HG03108 (cell line): ENCODE measurements at regions not wholly inside any gene's neighbourhood (a gene's known extent, or its start where the extent isn't known, plus 50 kb on each side); places are given as distances from the start of the nearest gene placed in this dataset.

Source experiments
- ATAC-seq: cut with Tn5 transposase; IDR thresholded peaks from one replicate; pipeline ENCODE4 v1.9.1; 2021; ENCODE audit warnings: moderate library complexity; ENCODE audit not compliant: unreplicated experiment

DNA sequence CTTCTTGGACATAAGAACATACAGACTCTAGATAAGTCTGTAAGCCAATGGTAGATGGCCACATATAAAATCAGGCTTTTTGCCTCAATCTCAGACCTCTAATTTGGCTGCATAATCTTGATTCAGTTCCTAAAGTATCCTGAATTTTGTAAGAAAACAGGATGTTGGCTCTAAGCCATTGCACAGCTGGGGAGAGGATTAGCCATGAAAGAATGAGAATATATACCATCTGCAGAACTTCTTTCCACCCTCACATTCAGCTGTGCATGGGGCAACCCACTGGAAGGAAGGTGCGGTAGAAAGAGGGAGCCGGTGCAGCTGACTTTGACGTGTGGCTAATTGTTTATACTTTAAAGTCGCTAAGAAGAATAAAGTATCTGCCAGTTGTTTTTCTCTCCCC, 1061.6 kb upstream of the FAM98A start:
- ATAC-seq, result no peak

- ATAC-seq, result peak; percentile 64
These were observed 1057.5 kb upstream of the FAM98A start for GRCh38 chr2:34656632-34657031.

DNA sequence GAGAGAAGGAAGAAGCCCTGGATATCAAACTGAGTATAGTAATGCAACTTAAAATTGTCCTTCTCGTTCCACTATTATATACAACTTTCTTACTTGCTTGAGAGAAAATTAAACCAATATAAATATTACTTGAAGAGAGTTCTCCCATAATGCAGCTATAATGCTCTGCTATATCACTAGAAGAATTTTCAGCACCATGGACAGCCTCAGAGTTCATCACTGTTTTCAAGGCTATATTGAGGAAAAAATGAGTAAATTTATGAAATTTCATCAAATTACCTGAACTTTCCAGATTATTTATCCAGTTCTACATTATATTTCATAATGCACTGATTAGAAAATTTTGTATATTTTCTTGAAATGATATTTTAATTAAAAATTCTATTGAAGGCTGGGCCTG, 1053.5 kb upstream of the FAM98A start:
- ATAC-seq, result no peak

DNA sequence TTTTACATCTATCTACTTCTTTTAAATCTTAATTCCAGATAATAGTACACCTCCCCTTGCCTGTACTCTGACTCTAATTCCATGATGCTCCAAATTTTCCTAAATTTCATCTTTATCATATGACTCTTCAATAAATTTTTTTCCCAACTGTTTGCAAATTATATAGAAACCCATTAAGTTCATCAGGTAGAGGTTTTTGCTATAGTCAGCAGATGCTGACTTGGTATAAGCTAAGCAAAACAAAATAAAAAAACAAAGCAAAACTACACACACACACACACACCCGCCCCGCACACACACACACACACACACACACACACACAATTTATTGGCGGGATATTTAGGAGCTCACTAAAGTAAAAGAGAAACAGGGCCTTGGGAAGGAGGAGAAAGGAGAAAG, 1047.8 kb upstream of the FAM98A start:
- ATAC-seq, result no peak

DNA sequence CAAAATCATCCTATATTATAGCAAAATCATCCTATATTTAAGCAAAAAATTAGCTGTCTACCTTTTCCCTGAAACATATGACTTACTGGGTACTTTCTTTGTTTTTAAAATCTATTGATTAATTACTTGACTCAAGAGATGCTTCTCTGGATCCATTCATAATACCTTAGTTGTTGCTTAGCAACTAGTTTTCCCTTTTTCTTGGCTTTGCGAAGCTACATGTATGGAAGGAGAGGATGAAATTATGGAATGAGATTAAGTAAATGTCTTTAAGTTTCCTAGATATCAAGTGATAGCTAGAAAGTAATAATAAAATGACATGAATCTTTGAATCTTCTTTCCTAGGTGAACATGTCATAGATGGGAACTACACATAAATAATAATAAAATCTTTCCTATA, 1033.2 kb upstream of the FAM98A start:
- ATAC-seq, result no peak

DNA sequence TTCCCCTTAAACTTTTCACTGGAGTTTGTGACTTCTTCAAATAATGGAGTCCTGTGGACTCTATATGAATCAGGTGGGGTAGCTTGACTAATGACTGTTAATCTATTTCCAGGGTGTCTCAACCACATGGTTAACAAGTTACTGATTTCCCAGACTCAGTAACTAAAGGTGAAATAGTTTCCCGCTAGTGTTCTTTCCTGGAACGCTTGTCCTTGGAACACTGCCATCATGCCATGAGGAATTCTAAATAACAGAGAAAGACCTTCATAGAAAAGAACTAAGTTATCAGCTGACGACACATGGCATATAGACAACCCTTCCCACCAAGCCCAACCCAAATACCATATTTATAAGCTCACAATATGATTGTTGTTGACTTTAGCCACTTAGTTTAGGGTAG, 1027.9 kb upstream of the FAM98A start:
- ATAC-seq, result no peak

- no peak for ATAC-seq
These were observed 1005.1 kb upstream of the FAM98A start for GRCh38 chr2:34604164-34604563.

GRCh38 chr2:34602262-34602661, 1003.2 kb upstream of the FAM98A start:
- no peak for ATAC-seq

- ATAC-seq, result no peak
These were observed 1002.5 kb upstream of the FAM98A start for GRCh38 chr2:34601561-34601960.

- no peak for ATAC-seq
These were observed 979.5 kb upstream of the FAM98A start for GRCh38 chr2:34578641-34579040.

- ATAC-seq, result no peak
These were observed 971.3 kb upstream of the FAM98A start for GRCh38 chr2:34570266-34570872.

GRCh38 chr2:34567128-34567527, 968.0 kb upstream of the FAM98A start:
- no peak for ATAC-seq

DNA sequence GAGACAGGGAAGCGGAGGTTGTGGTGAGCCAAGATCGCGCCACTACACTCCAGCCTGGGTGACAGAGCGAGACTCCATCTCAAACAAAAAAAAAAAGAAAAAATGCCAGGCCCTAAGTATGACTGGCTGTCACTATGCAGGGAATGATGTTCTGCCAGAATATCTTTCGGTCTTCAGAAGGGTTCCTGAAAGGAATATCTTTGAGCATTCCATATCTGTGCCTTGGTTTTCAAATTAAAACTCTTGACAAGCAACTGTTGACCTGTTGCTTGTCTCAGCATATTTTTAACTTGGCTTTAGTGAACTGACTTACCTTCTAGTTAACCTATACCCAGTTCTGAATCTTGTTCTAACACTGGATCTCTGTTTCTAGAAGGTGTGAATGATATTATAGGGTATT, 953.2 kb upstream of the FAM98A start:
- ATAC-seq, result no peak

DNA sequence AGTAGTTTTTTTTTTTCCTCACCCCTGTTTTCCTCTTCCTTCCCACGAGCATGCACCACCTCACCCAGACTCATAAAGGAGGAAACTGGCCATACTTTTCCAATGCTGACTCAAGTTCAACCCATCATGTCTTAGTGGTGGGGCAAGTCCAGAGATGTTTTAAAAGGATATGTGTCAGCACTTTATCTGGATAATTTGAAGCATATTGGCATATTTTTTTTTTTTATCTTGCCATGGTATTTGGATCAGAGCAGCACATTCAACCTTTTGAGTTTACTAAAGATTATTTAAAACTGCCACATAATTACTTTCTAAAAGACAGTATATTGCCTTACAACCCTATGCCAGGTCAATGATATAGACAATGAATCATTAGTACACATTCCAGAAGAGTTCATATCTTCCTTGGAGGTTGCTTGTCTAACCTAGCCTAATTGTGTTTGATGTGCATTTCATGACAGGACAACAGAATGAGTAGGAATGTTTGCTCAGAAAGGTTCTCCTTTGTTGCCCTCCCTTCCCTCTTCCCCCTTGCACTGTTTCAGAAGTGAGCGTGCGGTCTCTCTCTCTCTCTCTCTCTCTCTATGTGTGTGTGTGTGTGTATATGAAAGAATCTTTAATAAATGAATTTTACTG, 950.7 kb upstream of the FAM98A start:
- no peak for ATAC-seq

DNA sequence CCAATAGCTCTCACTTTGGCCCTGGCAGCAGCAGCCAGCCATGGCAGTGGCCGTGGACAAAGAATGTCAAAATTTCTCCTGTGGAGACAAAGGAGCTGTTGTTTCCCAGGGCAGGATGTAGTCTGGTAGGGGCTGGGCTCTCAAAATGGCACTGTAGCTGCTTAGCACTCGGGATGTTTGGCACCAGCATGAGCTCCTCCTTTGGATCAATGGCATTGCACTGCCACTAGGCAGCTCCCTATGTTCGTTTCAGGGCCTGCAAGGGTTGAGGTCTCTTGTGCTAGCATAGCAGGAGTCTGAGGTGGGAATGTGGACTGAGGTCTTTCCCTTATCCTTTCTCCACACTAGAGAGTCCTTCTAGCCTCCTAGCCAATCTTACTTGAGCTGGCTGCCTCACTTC, 948.8 kb upstream of the FAM98A start:
- no peak for ATAC-seq

- no peak for ATAC-seq
These were observed 948.2 kb upstream of the FAM98A start for GRCh38 chr2:34547340-34547739.

- no peak for ATAC-seq
These were observed 946.5 kb upstream of the FAM98A start for GRCh38 chr2:34545486-34546136.

GRCh38 chr2:34534761-34535160, 935.7 kb upstream of the FAM98A start:
- ATAC-seq, result no peak

- no peak for ATAC-seq
These were observed 935.2 kb upstream of the FAM98A start for GRCh38 chr2:34534341-34534740.

GRCh38 chr2:34533585-34534183, 934.6 kb upstream of the FAM98A start:
- no peak for ATAC-seq

- no peak for ATAC-seq
These were observed 930.9 kb upstream of the FAM98A start for GRCh38 chr2:34529965-34530364.

DNA sequence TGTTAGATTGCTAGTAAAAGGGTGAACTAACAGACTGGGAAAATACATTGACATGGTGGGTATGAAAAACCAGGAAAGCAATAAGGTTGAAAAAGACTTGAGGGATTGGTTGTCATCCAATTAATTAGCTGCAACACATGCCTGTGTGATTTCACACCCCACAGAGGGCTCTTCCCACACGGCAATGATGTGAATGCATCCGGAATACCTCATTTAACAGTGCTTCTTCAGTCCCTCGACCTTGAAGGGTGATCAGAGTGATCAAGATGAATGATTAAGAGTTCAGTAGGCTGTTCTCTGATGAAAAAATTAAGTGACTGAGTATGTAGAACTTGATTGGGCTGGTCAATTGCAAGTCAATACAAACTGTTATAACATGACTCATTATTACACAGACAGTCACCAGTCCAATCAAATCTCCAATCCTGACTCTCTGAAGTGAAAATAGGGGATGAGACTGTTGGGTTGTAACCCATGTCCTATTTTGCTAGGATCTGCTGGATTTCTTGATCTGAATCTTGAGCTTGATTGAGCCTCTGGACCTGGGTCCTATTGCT, 924.9 kb upstream of the FAM98A start:
- ATAC-seq, result no peak
